GM23338 (cell line): ENCODE measurements at regions not wholly inside any gene's neighbourhood (a gene's known extent, or its start where the extent isn't known, plus 50 kb on each side); places are given as distances from the start of the nearest gene placed in this dataset.

Source experiments
- CREB1 ChIP-seq: fragments of 250-450 bp; sonication (Bioruptor Pico); IDR thresholded peaks from 2 replicates; pipeline ENCODE4 v1.5.0; 2020; ENCODE audit warnings: low read depth, mild to moderate bottlenecking, moderate library complexity
- EZH2 ChIP-seq: fragments of 200-600 bp; sonication (generic); IDR thresholded peaks from one replicate; pipeline ENCODE4 v1.8.0; 2017; ENCODE audit warnings: antibody characterized with exemption, mild to moderate bottlenecking, low read depth; ENCODE audit not compliant: unreplicated experiment
- EZH2phosphoT487 ChIP-seq: fragments of 200-600 bp; sonication (generic); IDR thresholded peaks from one replicate; pipeline ENCODE4 v1.8.1; 2018; ENCODE audit warnings: antibody characterized with exemption; ENCODE audit not compliant: unreplicated experiment
- JUNB ChIP-seq: IDR thresholded peaks from one replicate; pipeline ENCODE4 v1.6.1; 2016; ENCODE audit warnings: antibody characterized with exemption; ENCODE audit not compliant: unreplicated experiment
- NANOG ChIP-seq: IDR thresholded peaks from 2 replicates; pipeline ENCODE4 v1.6.1; 2016; ENCODE audit warnings: antibody characterized with exemption, borderline replicate concordance
- POLR2AphosphoS5 ChIP-seq: IDR thresholded peaks from 2 replicates; pipeline ENCODE4 v1.6.1; 2016; ENCODE audit warnings: antibody characterized with exemption, low read depth
- REST ChIP-seq: IDR thresholded peaks from one replicate; pipeline ENCODE4 v1.6.1; 2018; ENCODE audit warnings: antibody characterized with exemption; ENCODE audit not compliant: unreplicated experiment
- STAT1 ChIP-seq: IDR thresholded peaks from one replicate; pipeline ENCODE4 v1.6.1; 2016; ENCODE audit warnings: antibody characterized with exemption; ENCODE audit not compliant: unreplicated experiment
- ZNF114 ChIP-seq: fragments of 250-450 bp; sonication (Bioruptor Pico); IDR thresholded peaks from 2 replicates; pipeline ENCODE4 v1.5.0; 2020; ENCODE audit warnings: mild to moderate bottlenecking, moderate library complexity
- ZNF331 ChIP-seq: fragments of 250-450 bp; sonication (Bioruptor Pico); IDR thresholded peaks from 2 replicates; pipeline ENCODE4 v1.5.0; 2020; ENCODE audit warnings: low read depth, mild to moderate bottlenecking, moderate library complexity
- TF ChIP-seq, protein P1 (sequence below), 2 experiments: fragments of 200-600 bp in 1 of 2; sonication (generic) in 1 of 2; conservative IDR thresholded peaks; 2 replicates each; pipeline versions ENCODE4 v1.5.1 to v1.6.1; 2016 to 2017; ENCODE audit warnings: antibody characterized with exemption in 2 of 2, low read depth in 2 of 2, mild to moderate bottlenecking in 2 of 2, moderate library complexity in 1 of 2
- TF ChIP-seq, protein P2 (sequence below): fragments of 250-450 bp; sonication (Bioruptor Pico); IDR thresholded peaks from 2 replicates; pipeline ENCODE4 v1.5.0; 2020; ENCODE audit warnings: mild to moderate bottlenecking, moderate library complexity
- TF ChIP-seq, protein P3 (sequence below): IDR thresholded peaks from 2 replicates; pipeline ENCODE4 v1.6.1; 2016; ENCODE audit warnings: antibody characterized with exemption

DNA sequence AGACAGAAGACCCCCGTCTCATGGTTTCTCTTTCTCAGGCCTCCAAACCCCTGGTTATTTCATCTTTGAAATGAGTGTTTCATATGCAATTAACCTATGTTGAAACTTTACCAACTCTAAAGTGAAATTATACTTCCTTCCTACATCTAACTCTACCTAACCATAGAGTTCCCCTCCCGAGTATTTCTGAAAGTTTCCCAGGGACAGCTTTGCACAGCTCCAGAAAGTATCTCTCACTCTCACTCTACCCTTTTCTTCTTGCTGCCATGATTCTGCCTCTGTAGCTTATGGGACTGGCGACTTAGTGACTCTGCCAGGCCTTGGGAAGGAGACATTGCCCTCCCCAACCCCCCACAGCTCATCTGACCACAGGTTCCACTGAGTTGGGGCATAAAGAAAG lies 107.9 kb downstream of the B3GNT2 start:
- TF ChIP-seq, protein P1, sequence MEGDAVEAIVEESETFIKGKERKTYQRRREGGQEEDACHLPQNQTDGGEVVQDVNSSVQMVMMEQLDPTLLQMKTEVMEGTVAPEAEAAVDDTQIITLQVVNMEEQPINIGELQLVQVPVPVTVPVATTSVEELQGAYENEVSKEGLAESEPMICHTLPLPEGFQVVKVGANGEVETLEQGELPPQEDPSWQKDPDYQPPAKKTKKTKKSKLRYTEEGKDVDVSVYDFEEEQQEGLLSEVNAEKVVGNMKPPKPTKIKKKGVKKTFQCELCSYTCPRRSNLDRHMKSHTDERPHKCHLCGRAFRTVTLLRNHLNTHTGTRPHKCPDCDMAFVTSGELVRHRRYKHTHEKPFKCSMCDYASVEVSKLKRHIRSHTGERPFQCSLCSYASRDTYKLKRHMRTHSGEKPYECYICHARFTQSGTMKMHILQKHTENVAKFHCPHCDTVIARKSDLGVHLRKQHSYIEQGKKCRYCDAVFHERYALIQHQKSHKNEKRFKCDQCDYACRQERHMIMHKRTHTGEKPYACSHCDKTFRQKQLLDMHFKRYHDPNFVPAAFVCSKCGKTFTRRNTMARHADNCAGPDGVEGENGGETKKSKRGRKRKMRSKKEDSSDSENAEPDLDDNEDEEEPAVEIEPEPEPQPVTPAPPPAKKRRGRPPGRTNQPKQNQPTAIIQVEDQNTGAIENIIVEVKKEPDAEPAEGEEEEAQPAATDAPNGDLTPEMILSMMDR (conservative IDR thresholded peaks at IDR 0.05; ENCODE audit: low read depth in 2 of 2) = no peak
- TF ChIP-seq EZH2 (no peak), EZH2phosphoT487 (no peak), REST (no peak), POLR2AphosphoS5 (no peak), JUNB (no peak), CREB1 (no peak), NANOG (no peak), ZNF114 (CRISPR knock-in tag) (no peak), STAT1 (no peak), ZNF331 (CRISPR knock-in tag) (no peak)
- TF ChIP-seq, protein P2, sequence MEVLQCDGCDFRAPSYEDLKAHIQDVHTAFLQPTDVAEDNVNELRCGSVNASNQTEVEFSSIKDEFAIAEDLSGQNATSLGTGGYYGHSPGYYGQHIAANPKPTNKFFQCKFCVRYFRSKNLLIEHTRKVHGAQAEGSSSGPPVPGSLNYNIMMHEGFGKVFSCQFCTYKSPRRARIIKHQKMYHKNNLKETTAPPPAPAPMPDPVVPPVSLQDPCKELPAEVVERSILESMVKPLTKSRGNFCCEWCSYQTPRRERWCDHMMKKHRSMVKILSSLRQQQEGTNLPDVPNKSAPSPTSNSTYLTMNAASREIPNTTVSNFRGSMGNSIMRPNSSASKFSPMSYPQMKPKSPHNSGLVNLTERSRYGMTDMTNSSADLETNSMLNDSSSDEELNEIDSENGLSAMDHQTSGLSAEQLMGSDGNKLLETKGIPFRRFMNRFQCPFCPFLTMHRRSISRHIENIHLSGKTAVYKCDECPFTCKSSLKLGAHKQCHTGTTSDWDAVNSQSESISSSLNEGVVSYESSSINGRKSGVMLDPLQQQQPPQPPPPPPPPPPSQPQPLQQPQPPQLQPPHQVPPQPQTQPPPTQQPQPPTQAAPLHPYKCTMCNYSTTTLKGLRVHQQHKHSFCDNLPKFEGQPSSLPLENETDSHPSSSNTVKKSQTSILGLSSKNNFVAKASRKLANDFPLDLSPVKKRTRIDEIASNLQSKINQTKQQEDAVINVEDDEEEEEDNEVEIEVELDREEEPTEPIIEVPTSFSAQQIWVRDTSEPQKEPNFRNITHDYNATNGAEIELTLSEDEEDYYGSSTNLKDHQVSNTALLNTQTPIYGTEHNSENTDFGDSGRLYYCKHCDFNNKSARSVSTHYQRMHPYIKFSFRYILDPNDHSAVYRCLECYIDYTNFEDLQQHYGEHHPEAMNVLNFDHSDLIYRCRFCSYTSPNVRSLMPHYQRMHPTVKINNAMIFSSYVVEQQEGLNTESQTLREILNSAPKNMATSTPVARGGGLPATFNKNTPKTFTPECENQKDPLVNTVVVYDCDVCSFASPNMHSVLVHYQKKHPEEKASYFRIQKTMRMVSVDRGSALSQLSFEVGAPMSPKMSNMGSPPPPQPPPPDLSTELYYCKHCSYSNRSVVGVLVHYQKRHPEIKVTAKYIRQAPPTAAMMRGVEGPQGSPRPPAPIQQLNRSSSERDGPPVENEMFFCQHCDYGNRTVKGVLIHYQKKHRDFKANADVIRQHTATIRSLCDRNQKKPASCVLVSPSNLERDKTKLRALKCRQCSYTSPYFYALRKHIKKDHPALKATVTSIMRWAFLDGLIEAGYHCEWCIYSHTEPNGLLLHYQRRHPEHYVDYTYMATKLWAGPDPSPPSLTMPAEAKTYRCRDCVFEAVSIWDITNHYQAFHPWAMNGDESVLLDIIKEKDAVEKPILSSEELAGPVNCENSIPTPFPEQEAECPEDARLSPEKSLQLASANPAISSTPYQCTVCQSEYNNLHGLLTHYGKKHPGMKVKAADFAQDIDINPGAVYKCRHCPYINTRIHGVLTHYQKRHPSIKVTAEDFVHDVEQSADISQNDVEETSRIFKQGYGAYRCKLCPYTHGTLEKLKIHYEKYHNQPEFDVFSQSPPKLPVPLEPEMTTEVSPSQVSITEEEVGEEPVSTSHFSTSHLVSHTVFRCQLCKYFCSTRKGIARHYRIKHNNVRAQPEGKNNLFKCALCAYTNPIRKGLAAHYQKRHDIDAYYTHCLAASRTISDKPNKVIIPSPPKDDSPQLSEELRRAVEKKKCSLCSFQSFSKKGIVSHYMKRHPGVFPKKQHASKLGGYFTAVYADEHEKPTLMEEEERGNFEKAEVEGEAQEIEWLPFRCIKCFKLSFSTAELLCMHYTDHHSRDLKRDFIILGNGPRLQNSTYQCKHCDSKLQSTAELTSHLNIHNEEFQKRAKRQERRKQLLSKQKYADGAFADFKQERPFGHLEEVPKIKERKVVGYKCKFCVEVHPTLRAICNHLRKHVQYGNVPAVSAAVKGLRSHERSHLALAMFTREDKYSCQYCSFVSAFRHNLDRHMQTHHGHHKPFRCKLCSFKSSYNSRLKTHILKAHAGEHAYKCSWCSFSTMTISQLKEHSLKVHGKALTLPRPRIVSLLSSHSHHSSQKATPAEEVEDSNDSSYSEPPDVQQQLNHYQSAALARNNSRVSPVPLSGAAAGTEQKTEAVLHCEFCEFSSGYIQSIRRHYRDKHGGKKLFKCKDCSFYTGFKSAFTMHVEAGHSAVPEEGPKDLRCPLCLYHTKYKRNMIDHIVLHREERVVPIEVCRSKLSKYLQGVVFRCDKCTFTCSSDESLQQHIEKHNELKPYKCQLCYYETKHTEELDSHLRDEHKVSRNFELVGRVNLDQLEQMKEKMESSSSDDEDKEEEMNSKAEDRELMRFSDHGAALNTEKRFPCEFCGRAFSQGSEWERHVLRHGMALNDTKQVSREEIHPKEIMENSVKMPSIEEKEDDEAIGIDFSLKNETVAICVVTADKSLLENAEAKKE (CRISPR knock-in tag) = no peak
- TF ChIP-seq, protein P3, sequence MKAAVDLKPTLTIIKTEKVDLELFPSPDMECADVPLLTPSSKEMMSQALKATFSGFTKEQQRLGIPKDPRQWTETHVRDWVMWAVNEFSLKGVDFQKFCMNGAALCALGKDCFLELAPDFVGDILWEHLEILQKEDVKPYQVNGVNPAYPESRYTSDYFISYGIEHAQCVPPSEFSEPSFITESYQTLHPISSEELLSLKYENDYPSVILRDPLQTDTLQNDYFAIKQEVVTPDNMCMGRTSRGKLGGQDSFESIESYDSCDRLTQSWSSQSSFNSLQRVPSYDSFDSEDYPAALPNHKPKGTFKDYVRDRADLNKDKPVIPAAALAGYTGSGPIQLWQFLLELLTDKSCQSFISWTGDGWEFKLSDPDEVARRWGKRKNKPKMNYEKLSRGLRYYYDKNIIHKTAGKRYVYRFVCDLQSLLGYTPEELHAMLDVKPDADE = no peak
